ENCODE measurements at regions not wholly inside any gene's neighbourhood (a gene's known extent, or its start where the extent isn't known, plus 50 kb on each side); places are given as distances from the start of the nearest gene placed in this dataset.
"Not testable (repeated sequence)": the region's sequence is repeated elsewhere in the genome, so short reads cannot be mapped to it uniquely, and the experiment has no call there.

- Mint-ChIP-seq H3K27me3 (ENCODE audit: low read depth) (peaks cover 3% of the 10 kb centered on the region), H3K27ac (no peak overlapping the region), H3K4me1 (ENCODE audit: low read depth) (no peaks in the 10 kb centered on the region), H3K9me3 (ENCODE audit: insufficient read depth) (no peaks in the 10 kb centered on the region), H3K36me3 (ENCODE audit: low read depth) (no peaks in the 10 kb centered on the region), H3K4me3 (no peak overlapping the region)
- ChIA-PET CTCF (interaction anchor here (1.2 kb wide), 1 partner anchor 14 kb away, joined by 4 read pairs; no protein-coding TSS in a partner anchor), POLR2A (no interaction called here)
- no peak for ATAC-seq
- no peak for DNase-seq
Measured at GRCh38 chr18:59038295-59039039, 101.2 kb upstream of the SEC11C start.

- H3K27ac Mint-ChIP-seq; H3K36me3 Mint-ChIP-seq (ENCODE audit: low read depth); DNase-seq; H3K9me3 Mint-ChIP-seq (ENCODE audit: insufficient read depth); H3K4me1 Mint-ChIP-seq (ENCODE audit: low read depth); H3K4me3 Mint-ChIP-seq; ATAC-seq; H3K27me3 Mint-ChIP-seq (ENCODE audit: low read depth); POLR2A ChIA-PET; CTCF ChIA-PET: not testable (repeated sequence)
Measured at GRCh38 chr18:59039040-59039320, 100.7 kb upstream of the SEC11C start.

- no peaks in the 10 kb centered on the region for H3K9me3 Mint-ChIP-seq (ENCODE audit: insufficient read depth)
- no peak overlapping the region for H3K27ac Mint-ChIP-seq
- no peaks in the 10 kb centered on the region for H3K36me3 Mint-ChIP-seq (ENCODE audit: low read depth)
- peaks cover 3% of the 10 kb centered on the region for H3K27me3 Mint-ChIP-seq (ENCODE audit: low read depth)
- DNase-seq (no peak), ATAC-seq (no peak)
- ChIA-PET CTCF (no interaction called here), POLR2A (no interaction called here)
- no peak overlapping the region for H3K4me3 Mint-ChIP-seq
- H3K4me1 Mint-ChIP-seq (ENCODE audit: low read depth) = no peaks in the 10 kb centered on the region
Measured at GRCh38 chr18:59039449-59039848, 100.2 kb upstream of the SEC11C start.

GRCh38 chr18:59040770-59041148 is 98.9 kb upstream of the SEC11C start:
- Mint-ChIP-seq H3K4me3 (no peak overlapping the region), H3K27me3 (ENCODE audit: low read depth) (peaks cover 3% of the 10 kb centered on the region), H3K27ac (no peak overlapping the region), H3K4me1 (ENCODE audit: low read depth) (no peaks in the 10 kb centered on the region), H3K36me3 (ENCODE audit: low read depth) (no peaks in the 10 kb centered on the region), H3K9me3 (ENCODE audit: insufficient read depth) (no peaks in the 10 kb centered on the region)
- no peak for DNase-seq
- POLR2A ChIA-PET = no interaction called here
- no peak for ATAC-seq
- CTCF ChIA-PET = no interaction called here

GRCh38 chr18:59041296-59041695 is 98.4 kb upstream of the SEC11C start:
- no peak for ATAC-seq
- H3K9me3 Mint-ChIP-seq (ENCODE audit: insufficient read depth) = no peaks in the 10 kb centered on the region
- ChIA-PET CTCF (no interaction called here), POLR2A (no interaction called here)
- no peak overlapping the region for H3K4me3 Mint-ChIP-seq
- no peaks in the 10 kb centered on the region for H3K4me1 Mint-ChIP-seq (ENCODE audit: low read depth)
- H3K27ac Mint-ChIP-seq = no peak overlapping the region
- H3K36me3 Mint-ChIP-seq (ENCODE audit: low read depth) = no peaks in the 10 kb centered on the region
- peaks cover 3% of the 10 kb centered on the region for H3K27me3 Mint-ChIP-seq (ENCODE audit: low read depth)
- DNase-seq = no peak

- POLR2A ChIA-PET = no interaction called here
Measured at GRCh38 chr18:59041819-59042815, 97.6 kb upstream of the SEC11C start.

GRCh38 chr18:59044855-59045254 is 94.8 kb upstream of the SEC11C start:
- Mint-ChIP-seq H3K27ac (no peak overlapping the region), H3K4me1 (ENCODE audit: low read depth) (no peaks in the 10 kb centered on the region), H3K36me3 (ENCODE audit: low read depth) (no peaks in the 10 kb centered on the region), H3K9me3 (ENCODE audit: insufficient read depth) (no peaks in the 10 kb centered on the region), H3K4me3 (no peak overlapping the region), H3K27me3 (ENCODE audit: low read depth) (peaks cover 8% of the 10 kb centered on the region)
- ATAC-seq (no peak), DNase-seq (no peak)
- ChIA-PET CTCF (no interaction called here), POLR2A (no interaction called here)

More at GRCh38 chr18:59041819-59042815, 97.6 kb upstream of the SEC11C start:
- CTCF ChIA-PET = interaction anchor here (1.0 to 1.3 kb wide), 2 partner anchors 65 to 274 kb away, joined by 3 read pairs; no protein-coding TSS in a partner anchor
- no peaks in the 10 kb centered on the region for H3K4me1 Mint-ChIP-seq (ENCODE audit: low read depth)
- H3K27ac Mint-ChIP-seq = no peak overlapping the region
- H3K27me3 Mint-ChIP-seq (ENCODE audit: low read depth) = peaks cover 4% of the 10 kb centered on the region
- DNase-seq (no peak), ATAC-seq (no peak)
- no peaks in the 10 kb centered on the region for H3K36me3 Mint-ChIP-seq (ENCODE audit: low read depth)
- H3K4me3 Mint-ChIP-seq = no peak overlapping the region
- no peaks in the 10 kb centered on the region for H3K9me3 Mint-ChIP-seq (ENCODE audit: insufficient read depth)

- no peak for DNase-seq
- Mint-ChIP-seq H3K4me3 (no peak overlapping the region), H3K9me3 (ENCODE audit: insufficient read depth) (no peaks in the 10 kb centered on the region), H3K36me3 (ENCODE audit: low read depth) (no peaks in the 10 kb centered on the region), H3K4me1 (ENCODE audit: low read depth) (no peaks in the 10 kb centered on the region), H3K27me3 (ENCODE audit: low read depth) (peaks cover 10% of the 10 kb centered on the region), H3K27ac (no peak overlapping the region)
- ChIA-PET POLR2A (interaction anchor here (0.6 kb wide), 1 partner anchor 584 kb away, joined by 3 read pairs; no protein-coding TSS in a partner anchor), CTCF (interaction anchor here (1.3 kb wide), 1 partner anchor 9 kb away, joined by 3 read pairs; no protein-coding TSS in a partner anchor)
- ATAC-seq = no peak
Measured at GRCh38 chr18:59047321-59048047, 92.2 kb upstream of the SEC11C start.

- Mint-ChIP-seq H3K27ac (no peak overlapping the region), H3K36me3 (ENCODE audit: low read depth) (no peaks in the 10 kb centered on the region), H3K4me1 (ENCODE audit: low read depth) (no peaks in the 10 kb centered on the region), H3K27me3 (ENCODE audit: low read depth) (peaks cover 11% of the 10 kb centered on the region), H3K9me3 (ENCODE audit: insufficient read depth) (no peaks in the 10 kb centered on the region), H3K4me3 (no peak overlapping the region)
- CTCF ChIA-PET = no interaction called here
- no peak for ATAC-seq
- no peak for DNase-seq
- POLR2A ChIA-PET = no interaction called here
Measured at GRCh38 chr18:59048048-59048363, 91.7 kb upstream of the SEC11C start.

- no peaks in the 10 kb centered on the region for H3K9me3 Mint-ChIP-seq (ENCODE audit: insufficient read depth)
- H3K4me3 Mint-ChIP-seq = no peak overlapping the region
- no peaks in the 10 kb centered on the region for H3K36me3 Mint-ChIP-seq (ENCODE audit: low read depth)
- no peaks in the 10 kb centered on the region for H3K4me1 Mint-ChIP-seq (ENCODE audit: low read depth)
- ChIA-PET CTCF (no interaction called here), POLR2A (no interaction called here)
- ATAC-seq (no peak), DNase-seq (no peak)
- no peak overlapping the region for H3K27ac Mint-ChIP-seq
- peaks cover 15% of the 10 kb centered on the region for H3K27me3 Mint-ChIP-seq (ENCODE audit: low read depth)
Measured at GRCh38 chr18:59048378-59048777, 91.3 kb upstream of the SEC11C start.

- no peaks in the 10 kb centered on the region for H3K4me1 Mint-ChIP-seq (ENCODE audit: low read depth)
- H3K27ac Mint-ChIP-seq = no peak overlapping the region
- CTCF ChIA-PET = no interaction called here
- ATAC-seq (no peak), DNase-seq (no peak)
- no peaks in the 10 kb centered on the region for H3K9me3 Mint-ChIP-seq (ENCODE audit: insufficient read depth)
- no peak overlapping the region for H3K4me3 Mint-ChIP-seq
- no peaks in the 10 kb centered on the region for H3K36me3 Mint-ChIP-seq (ENCODE audit: low read depth)
- peaks cover 16% of the 10 kb centered on the region for H3K27me3 Mint-ChIP-seq (ENCODE audit: low read depth)
- POLR2A ChIA-PET = interaction anchor here (0.6 kb wide), 1 partner anchor 452 kb away, joined by 3 read pairs; no protein-coding TSS in a partner anchor
Measured at GRCh38 chr18:59049721-59050660, 89.7 kb upstream of the SEC11C start.
